ENCODE measurements at regions not wholly inside any gene's neighbourhood (a gene's known extent, or its start where the extent isn't known, plus 50 kb on each side); places are given as distances from the start of the nearest gene placed in this dataset.

- Histone ChIP-seq H3K9me3 (no peaks in the 10 kb centered on the region), H3K4me1 (no peaks in the 10 kb centered on the region), H3K4me3 (no peak overlapping the region), H3K27me3 (no peaks in the 10 kb centered on the region), H3K27ac (no peak overlapping the region), H3K36me3 (no peaks in the 10 kb centered on the region)
- intact Hi-C loops (cut with DNase I) = no loop called here
- DNase-seq (no peak), ATAC-seq (no peak)
- no peak for TF ChIP-seq POLR2A (IDR thresholded peaks at IDR 0.05)
- TF ChIP-seq, protein P1, sequence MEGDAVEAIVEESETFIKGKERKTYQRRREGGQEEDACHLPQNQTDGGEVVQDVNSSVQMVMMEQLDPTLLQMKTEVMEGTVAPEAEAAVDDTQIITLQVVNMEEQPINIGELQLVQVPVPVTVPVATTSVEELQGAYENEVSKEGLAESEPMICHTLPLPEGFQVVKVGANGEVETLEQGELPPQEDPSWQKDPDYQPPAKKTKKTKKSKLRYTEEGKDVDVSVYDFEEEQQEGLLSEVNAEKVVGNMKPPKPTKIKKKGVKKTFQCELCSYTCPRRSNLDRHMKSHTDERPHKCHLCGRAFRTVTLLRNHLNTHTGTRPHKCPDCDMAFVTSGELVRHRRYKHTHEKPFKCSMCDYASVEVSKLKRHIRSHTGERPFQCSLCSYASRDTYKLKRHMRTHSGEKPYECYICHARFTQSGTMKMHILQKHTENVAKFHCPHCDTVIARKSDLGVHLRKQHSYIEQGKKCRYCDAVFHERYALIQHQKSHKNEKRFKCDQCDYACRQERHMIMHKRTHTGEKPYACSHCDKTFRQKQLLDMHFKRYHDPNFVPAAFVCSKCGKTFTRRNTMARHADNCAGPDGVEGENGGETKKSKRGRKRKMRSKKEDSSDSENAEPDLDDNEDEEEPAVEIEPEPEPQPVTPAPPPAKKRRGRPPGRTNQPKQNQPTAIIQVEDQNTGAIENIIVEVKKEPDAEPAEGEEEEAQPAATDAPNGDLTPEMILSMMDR (IDR thresholded peaks at IDR 0.05) = no peak
- 70% methylated on average over 4 of the region's 4 CpGs for WGBS (ENCODE audit: insufficient coverage, low coverage, low lambda C conversion rate, missing lambda C conversion rate)
Measured at GRCh38 chr13:78393286-78394142, 209.8 kb downstream of the POU4F1 start.

DNA sequence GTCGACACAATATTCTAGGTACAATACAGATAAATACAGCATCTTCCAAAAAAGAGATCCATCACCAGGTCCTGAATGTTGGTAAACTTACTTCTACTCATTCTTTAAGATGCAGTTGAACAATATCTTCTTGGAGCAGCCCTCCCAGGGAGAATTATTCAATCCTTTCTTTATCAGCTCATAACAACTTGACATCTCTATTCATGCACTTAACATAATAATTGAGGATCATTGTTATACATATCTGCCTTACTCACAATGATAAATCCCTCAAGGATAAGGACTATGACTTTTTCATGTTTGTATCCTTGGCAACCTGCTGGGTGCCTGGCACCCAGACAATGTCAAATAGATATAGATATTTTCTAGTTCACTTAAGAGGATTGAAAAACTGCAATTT, 219.5 kb downstream of the POU4F1 start:
- no peak for TF ChIP-seq POLR2A (IDR thresholded peaks at IDR 0.05)
- TF ChIP-seq, protein P1 (IDR thresholded peaks at IDR 0.05) = no peak
- intact Hi-C loops (cut with DNase I) = no loop called here
- Histone ChIP-seq H3K9me3 (no peaks in the 10 kb centered on the region), H3K36me3 (no peaks in the 10 kb centered on the region), H3K4me3 (no peak overlapping the region), H3K27ac (no peak overlapping the region), H3K4me1 (no peaks in the 10 kb centered on the region), H3K27me3 (no peaks in the 10 kb centered on the region)
- DNase-seq (no peak), ATAC-seq (no peak)
- 89% methylated on average over 1 of the region's 1 CpG for WGBS (ENCODE audit: insufficient coverage, low coverage, low lambda C conversion rate, missing lambda C conversion rate)

GRCh38 chr13:78383071-78383484, 220.3 kb downstream of the POU4F1 start:
- Histone ChIP-seq H3K27me3 (no peaks in the 10 kb centered on the region), H3K36me3 (no peaks in the 10 kb centered on the region), H3K27ac (no peak overlapping the region), H3K4me3 (no peak overlapping the region), H3K9me3 (no peaks in the 10 kb centered on the region), H3K4me1 (no peaks in the 10 kb centered on the region)
- ATAC-seq (no peak), DNase-seq (no peak)
- TF ChIP-seq, protein P1 (IDR thresholded peaks at IDR 0.05) = no peak
- TF ChIP-seq POLR2A (IDR thresholded peaks at IDR 0.05) = no peak
- intact Hi-C loops (cut with DNase I) = no loop called here
- WGBS (ENCODE audit: insufficient coverage, low coverage, low lambda C conversion rate, missing lambda C conversion rate) = 58% methylated on average over 7 of the region's 7 CpGs

- Histone ChIP-seq H3K27me3 (no peaks in the 10 kb centered on the region), H3K9me3 (no peaks in the 10 kb centered on the region), H3K4me1 (no peaks in the 10 kb centered on the region), H3K36me3 (no peaks in the 10 kb centered on the region), H3K4me3 (no peak overlapping the region), H3K27ac (no peak overlapping the region)
- DNase-seq (no peak), ATAC-seq (no peak)
- no peak for TF ChIP-seq POLR2A (IDR thresholded peaks at IDR 0.05)
- TF ChIP-seq, protein P1 (IDR thresholded peaks at IDR 0.05) = no peak
- intact Hi-C loops (cut with DNase I) = no loop called here
- 44% methylated on average over 4 of the region's 4 CpGs for WGBS (ENCODE audit: insufficient coverage, low coverage, low lambda C conversion rate, missing lambda C conversion rate)
Measured at GRCh38 chr13:78382491-78382890, 220.9 kb downstream of the POU4F1 start.
